Activated naive CD8-positive, alpha-beta T cell (primary cell): ENCODE measurements at regions not wholly inside any gene's neighbourhood (a gene's known extent, or its start where the extent isn't known, plus 50 kb on each side); places are given as distances from the start of the nearest gene placed in this dataset.
"Not testable (repeated sequence)": the region's sequence is repeated elsewhere in the genome, so short reads cannot be mapped to it uniquely, and the experiment has no call there.

ENCODE experiments used
- H3K27ac Mint-ChIP-seq: one replicate; pipeline ENCODE4 v1.8.0; 2021; ENCODE audit warnings: mixed read lengths
- H3K27me3 Mint-ChIP-seq: one replicate; pipeline ENCODE4 v1.8.0; 2021; ENCODE audit warnings: mixed read lengths
- H3K36me3 Mint-ChIP-seq: one replicate; pipeline ENCODE4 v1.8.0; 2021; ENCODE audit warnings: mixed read lengths
- H3K4me1 Mint-ChIP-seq: one replicate; pipeline ENCODE4 v1.8.0; 2021; ENCODE audit warnings: low read depth, mixed read lengths
- H3K4me3 Mint-ChIP-seq: one replicate; pipeline ENCODE4 v1.8.0; 2021; ENCODE audit warnings: mild to moderate bottlenecking, mixed read lengths
- H3K9me3 Mint-ChIP-seq: one replicate; pipeline ENCODE4 v1.8.0; 2021; ENCODE audit warnings: low read depth, mixed read lengths

GRCh38 chr15:85283815-85284214 lies 96.6 kb upstream of the AKAP13 start:
- H3K4me3 Mint-ChIP-seq, H3K27ac Mint-ChIP-seq, H3K9me3 Mint-ChIP-seq, H3K27me3 Mint-ChIP-seq, H3K4me1 Mint-ChIP-seq, H3K36me3 Mint-ChIP-seq: not testable (repeated sequence)

GRCh38 chr15:85284497-85284896 lies 95.9 kb upstream of the AKAP13 start:
- no peaks in the 10 kb centered on the region for H3K36me3 Mint-ChIP-seq
- no peaks in the 10 kb centered on the region for H3K9me3 Mint-ChIP-seq
- no peaks in the 10 kb centered on the region for H3K27me3 Mint-ChIP-seq
- H3K27ac Mint-ChIP-seq, result no peak overlapping the region
- H3K4me1 Mint-ChIP-seq, result no peaks in the 10 kb centered on the region
- no peak overlapping the region for H3K4me3 Mint-ChIP-seq

GRCh38 chr15:85289677-85290365 lies 90.6 kb upstream of the AKAP13 start:
- Mint-ChIP-seq H3K9me3 (no peaks in the 10 kb centered on the region), H3K4me3 (no peak overlapping the region), H3K27me3 (peaks cover 1% of the 10 kb centered on the region), H3K27ac (no peak overlapping the region), H3K36me3 (no peaks in the 10 kb centered on the region), H3K4me1 (no peaks in the 10 kb centered on the region)

GRCh38 chr15:85292583-85292982 lies 87.8 kb upstream of the AKAP13 start:
- H3K4me1 Mint-ChIP-seq, H3K9me3 Mint-ChIP-seq, H3K36me3 Mint-ChIP-seq, H3K27ac Mint-ChIP-seq, H3K27me3 Mint-ChIP-seq, H3K4me3 Mint-ChIP-seq: not testable (repeated sequence)

GRCh38 chr15:85296615-85297402 lies 83.6 kb upstream of the AKAP13 start:
- no peak overlapping the region for H3K27ac Mint-ChIP-seq

GRCh38 chr15:85297537-85297936 lies 82.9 kb upstream of the AKAP13 start:
- no peak overlapping the region for H3K27ac Mint-ChIP-seq
- H3K9me3 Mint-ChIP-seq, result no peaks in the 10 kb centered on the region
- no peaks in the 10 kb centered on the region for H3K27me3 Mint-ChIP-seq
- H3K36me3 Mint-ChIP-seq, result no peaks in the 10 kb centered on the region
- H3K4me1 Mint-ChIP-seq, result peaks cover 9% of the 10 kb centered on the region
- H3K4me3 Mint-ChIP-seq, result no peak overlapping the region

More at GRCh38 chr15:85296615-85297402, 83.6 kb upstream of the AKAP13 start:
- Mint-ChIP-seq H3K36me3 (no peaks in the 10 kb centered on the region), H3K9me3 (no peaks in the 10 kb centered on the region), H3K4me1 (peaks cover 9% of the 10 kb centered on the region), H3K27me3 (no peaks in the 10 kb centered on the region), H3K4me3 (peak overlapping the region; percentile 64)

- H3K4me1 Mint-ChIP-seq, result peaks cover 9% of the 10 kb centered on the region
- H3K9me3 Mint-ChIP-seq, result no peaks in the 10 kb centered on the region
- H3K27ac Mint-ChIP-seq, result no peak overlapping the region
- H3K27me3 Mint-ChIP-seq, result no peaks in the 10 kb centered on the region
- no peak overlapping the region for H3K4me3 Mint-ChIP-seq
- no peaks in the 10 kb centered on the region for H3K36me3 Mint-ChIP-seq
Observed at GRCh38 chr15:85298366-85298765, 82.0 kb upstream of the AKAP13 start.

- H3K36me3 Mint-ChIP-seq, result no peaks in the 10 kb centered on the region
- no peaks in the 10 kb centered on the region for H3K9me3 Mint-ChIP-seq
- no peak overlapping the region for H3K27ac Mint-ChIP-seq
- H3K4me3 Mint-ChIP-seq, result no peak overlapping the region
- H3K4me1 Mint-ChIP-seq, result peaks cover 9% of the 10 kb centered on the region
- H3K27me3 Mint-ChIP-seq, result no peaks in the 10 kb centered on the region
Observed at GRCh38 chr15:85298941-85299340, 81.5 kb upstream of the AKAP13 start.

GRCh38 chr15:85302271-85302670 lies 78.1 kb upstream of the AKAP13 start:
- Mint-ChIP-seq H3K4me3 (no peak overlapping the region), H3K27me3 (no peaks in the 10 kb centered on the region), H3K4me1 (peaks cover under 1% of the 10 kb centered on the region), H3K9me3 (no peaks in the 10 kb centered on the region), H3K36me3 (no peaks in the 10 kb centered on the region), H3K27ac (peak overlapping the region; percentile 36)

- H3K4me3 Mint-ChIP-seq, result no peak overlapping the region
- no peaks in the 10 kb centered on the region for H3K9me3 Mint-ChIP-seq
- peaks cover 3% of the 10 kb centered on the region for H3K36me3 Mint-ChIP-seq
- H3K27ac Mint-ChIP-seq, result no peak overlapping the region
- peaks cover 8% of the 10 kb centered on the region for H3K4me1 Mint-ChIP-seq
- no peaks in the 10 kb centered on the region for H3K27me3 Mint-ChIP-seq
Observed at GRCh38 chr15:85305050-85305449, 75.4 kb upstream of the AKAP13 start.

GRCh38 chr15:85306946-85307686 lies 73.3 kb upstream of the AKAP13 start:
- Mint-ChIP-seq H3K27me3 (no peaks in the 10 kb centered on the region), H3K4me3 (no peak overlapping the region), H3K27ac (no peak overlapping the region), H3K4me1 (peaks cover 12% of the 10 kb centered on the region), H3K9me3 (peaks cover 10% of the 10 kb centered on the region), H3K36me3 (peaks cover 11% of the 10 kb centered on the region)

- no peaks in the 10 kb centered on the region for H3K27me3 Mint-ChIP-seq
- peaks cover 11% of the 10 kb centered on the region for H3K36me3 Mint-ChIP-seq
- peaks cover 10% of the 10 kb centered on the region for H3K9me3 Mint-ChIP-seq
- no peak overlapping the region for H3K4me3 Mint-ChIP-seq
- H3K4me1 Mint-ChIP-seq, result peaks cover 13% of the 10 kb centered on the region
- no peak overlapping the region for H3K27ac Mint-ChIP-seq
Observed at GRCh38 chr15:85307687-85308045, 72.7 kb upstream of the AKAP13 start.

- H3K9me3 Mint-ChIP-seq, result peaks cover 10% of the 10 kb centered on the region
- no peak overlapping the region for H3K27ac Mint-ChIP-seq
- H3K4me3 Mint-ChIP-seq, result no peak overlapping the region
- H3K27me3 Mint-ChIP-seq, result no peaks in the 10 kb centered on the region
- peaks cover 48% of the 10 kb centered on the region for H3K4me1 Mint-ChIP-seq
- peaks cover 13% of the 10 kb centered on the region for H3K36me3 Mint-ChIP-seq
Observed at GRCh38 chr15:85311647-85312046, 68.8 kb upstream of the AKAP13 start.

GRCh38 chr15:85312486-85312885 lies 67.9 kb upstream of the AKAP13 start:
- peak overlapping the region; percentile 16 for H3K27ac Mint-ChIP-seq
- peaks cover 55% of the 10 kb centered on the region for H3K4me1 Mint-ChIP-seq
- peaks cover 10% of the 10 kb centered on the region for H3K9me3 Mint-ChIP-seq
- H3K27me3 Mint-ChIP-seq, result no peaks in the 10 kb centered on the region
- peaks cover 13% of the 10 kb centered on the region for H3K36me3 Mint-ChIP-seq
- H3K4me3 Mint-ChIP-seq, result no peak overlapping the region

- H3K36me3 Mint-ChIP-seq, result peaks cover 13% of the 10 kb centered on the region
- no peak overlapping the region for H3K27ac Mint-ChIP-seq
- no peaks in the 10 kb centered on the region for H3K27me3 Mint-ChIP-seq
- H3K4me1 Mint-ChIP-seq, result peaks cover 58% of the 10 kb centered on the region
- H3K9me3 Mint-ChIP-seq, result peaks cover 10% of the 10 kb centered on the region
- no peak overlapping the region for H3K4me3 Mint-ChIP-seq
Observed at GRCh38 chr15:85312929-85313331, 67.5 kb upstream of the AKAP13 start.
